G401 (cell line): ENCODE measurements at regions not wholly inside any gene's neighbourhood (a gene's known extent, or its start where the extent isn't known, plus 50 kb on each side); places are given as distances from the start of the nearest gene placed in this dataset.

ENCODE experiments used
- DNase-seq: peaks from one replicate; pipeline ENCODE4 v3.0.0-alpha.2; 2015; ENCODE audit warnings: low spot score
- in situ Hi-C: cut with HindIII; loops from 2 replicates; pipeline ENCODE4 v1.10.0; 2016; ENCODE audit warnings: low sequenced_read_pairs, mixed read lengths

- no peak for DNase-seq
- in situ Hi-C loops = no loop called here
These were observed 66.4 kb downstream of the VCPKMT start for GRCh38 chr14:50049703-50050570.

- no peak for DNase-seq
- in situ Hi-C loops = no loop called here
These were observed 65.3 kb downstream of the VCPKMT start for GRCh38 chr14:50051106-50051505.

GRCh38 chr14:50051706-50052105 lies 64.7 kb downstream of the VCPKMT start:
- DNase-seq = no peak
- in situ Hi-C loops = no loop called here

GRCh38 chr14:50052517-50052916 lies 63.9 kb downstream of the VCPKMT start:
- in situ Hi-C loops = no loop called here
- DNase-seq = no peak

GRCh38 chr14:50053935-50054334 lies 62.4 kb downstream of the VCPKMT start:
- in situ Hi-C loops = no loop called here
- DNase-seq = no peak

- in situ Hi-C loops = no loop called here
- no peak for DNase-seq
These were observed 60.7 kb downstream of the VCPKMT start for GRCh38 chr14:50055461-50056228.

- in situ Hi-C loops = no loop called here
- DNase-seq = no peak
These were observed 59.9 kb downstream of the VCPKMT start for GRCh38 chr14:50056435-50056834.

- no peak for DNase-seq
- in situ Hi-C loops = no loop called here
These were observed 59.0 kb downstream of the VCPKMT start for GRCh38 chr14:50057331-50057730.

GRCh38 chr14:50058113-50058512 lies 58.3 kb downstream of the VCPKMT start:
- in situ Hi-C loops = no loop called here
- DNase-seq = no peak
